ENCODE measurements at regions not wholly inside any gene's neighbourhood (a gene's known extent, or its start where the extent isn't known, plus 50 kb on each side); places are given as distances from the start of the nearest gene placed in this dataset.
"Not testable (repeated sequence)": the region's sequence is repeated elsewhere in the genome, so short reads cannot be mapped to it uniquely, and the experiment has no call there.

DNA sequence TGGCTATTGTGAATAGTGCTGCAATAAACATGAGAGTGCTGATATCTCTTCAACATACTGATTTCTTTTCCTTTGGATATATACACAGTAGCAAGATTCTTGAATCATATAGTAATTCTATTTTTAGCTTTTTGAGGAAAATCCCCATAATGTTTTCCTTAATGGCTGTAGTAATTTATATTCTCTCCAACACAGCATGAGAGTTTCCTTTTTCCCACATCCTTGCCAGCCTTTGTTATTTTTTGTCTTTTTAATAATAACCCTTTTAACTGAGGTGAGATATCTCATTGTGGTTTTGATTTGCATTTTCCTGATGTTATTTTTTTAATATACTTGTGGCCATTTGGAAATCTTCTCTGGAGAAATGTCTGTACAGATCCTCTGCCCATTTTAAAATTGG, 132.6 kb downstream of the PRL start:
- no peaks in the 10 kb centered on the region for H3K36me3 ChIP-seq (ENCODE audit: control insufficient read depth in 4 of 4, insufficient read depth in 3 of 4, low read depth in 1 of 4, low read length in 3 of 4)
- no peaks in the 10 kb centered on the region for H3K9me3 ChIP-seq (ENCODE audit: control insufficient read depth in 4 of 4, low read length in 3 of 4)
- H3K27me3 ChIP-seq (ENCODE audit: control insufficient read depth in 4 of 4, insufficient read depth in 4 of 4, low read length in 3 of 4): no peaks in the 10 kb centered on the region
- H3K4me1 ChIP-seq (ENCODE audit: control insufficient read depth in 4 of 4, insufficient read depth in 4 of 4, low read length in 3 of 4): no peaks in the 10 kb centered on the region
- TF ChIP-seq EGR1 (IDR thresholded peaks at IDR 0.05; ENCODE audit: low read depth in 2 of 2) (no peak), YY1 (IDR thresholded peaks at IDR 0.05) (no peak), NR2F2 (IDR thresholded peaks at IDR 0.05) (no peak), FOXA2 (IDR thresholded peaks at IDR 0.05) (no peak), FOXA1 (IDR thresholded peaks at IDR 0.05) (no peak), TAF1 (conservative IDR thresholded peaks at IDR 0.05) (no peak), GABPA (IDR thresholded peaks at IDR 0.05 in 1 of 2, conservative IDR thresholded peaks at IDR 0.05 in 1 of 2) (no peak), RAD21 (IDR thresholded peaks at IDR 0.05) (no peak), HNF4G (IDR thresholded peaks at IDR 0.05) (no peak), JUND (IDR thresholded peaks at IDR 0.05) (no peak), HNF4A (conservative IDR thresholded peaks at IDR 0.05) (no peak), SP1 (IDR thresholded peaks at IDR 0.05) (no peak)
- TF ChIP-seq, protein P1, sequence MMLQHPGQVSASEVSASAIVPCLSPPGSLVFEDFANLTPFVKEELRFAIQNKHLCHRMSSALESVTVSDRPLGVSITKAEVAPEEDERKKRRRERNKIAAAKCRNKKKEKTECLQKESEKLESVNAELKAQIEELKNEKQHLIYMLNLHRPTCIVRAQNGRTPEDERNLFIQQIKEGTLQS (IDR thresholded peaks at IDR 0.05): no peak
- TF ChIP-seq, protein P2, sequence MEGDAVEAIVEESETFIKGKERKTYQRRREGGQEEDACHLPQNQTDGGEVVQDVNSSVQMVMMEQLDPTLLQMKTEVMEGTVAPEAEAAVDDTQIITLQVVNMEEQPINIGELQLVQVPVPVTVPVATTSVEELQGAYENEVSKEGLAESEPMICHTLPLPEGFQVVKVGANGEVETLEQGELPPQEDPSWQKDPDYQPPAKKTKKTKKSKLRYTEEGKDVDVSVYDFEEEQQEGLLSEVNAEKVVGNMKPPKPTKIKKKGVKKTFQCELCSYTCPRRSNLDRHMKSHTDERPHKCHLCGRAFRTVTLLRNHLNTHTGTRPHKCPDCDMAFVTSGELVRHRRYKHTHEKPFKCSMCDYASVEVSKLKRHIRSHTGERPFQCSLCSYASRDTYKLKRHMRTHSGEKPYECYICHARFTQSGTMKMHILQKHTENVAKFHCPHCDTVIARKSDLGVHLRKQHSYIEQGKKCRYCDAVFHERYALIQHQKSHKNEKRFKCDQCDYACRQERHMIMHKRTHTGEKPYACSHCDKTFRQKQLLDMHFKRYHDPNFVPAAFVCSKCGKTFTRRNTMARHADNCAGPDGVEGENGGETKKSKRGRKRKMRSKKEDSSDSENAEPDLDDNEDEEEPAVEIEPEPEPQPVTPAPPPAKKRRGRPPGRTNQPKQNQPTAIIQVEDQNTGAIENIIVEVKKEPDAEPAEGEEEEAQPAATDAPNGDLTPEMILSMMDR (IDR thresholded peaks at IDR 0.05; ENCODE audit: low read depth, low read length, missing input control): no peak
- H3K9ac ChIP-seq (ENCODE audit: low read depth in 1 of 2, low read length in 2 of 2): no peak overlapping the region
- H3K4me3 ChIP-seq (ENCODE audit: low read depth in 1 of 3, low read length in 3 of 3): no peak overlapping the region
- DNase-seq (ENCODE audit: low spot score): no peak
- no peak overlapping the region for H3K27ac ChIP-seq (ENCODE audit: low read depth in 1 of 2, low read length in 2 of 2)

DNA sequence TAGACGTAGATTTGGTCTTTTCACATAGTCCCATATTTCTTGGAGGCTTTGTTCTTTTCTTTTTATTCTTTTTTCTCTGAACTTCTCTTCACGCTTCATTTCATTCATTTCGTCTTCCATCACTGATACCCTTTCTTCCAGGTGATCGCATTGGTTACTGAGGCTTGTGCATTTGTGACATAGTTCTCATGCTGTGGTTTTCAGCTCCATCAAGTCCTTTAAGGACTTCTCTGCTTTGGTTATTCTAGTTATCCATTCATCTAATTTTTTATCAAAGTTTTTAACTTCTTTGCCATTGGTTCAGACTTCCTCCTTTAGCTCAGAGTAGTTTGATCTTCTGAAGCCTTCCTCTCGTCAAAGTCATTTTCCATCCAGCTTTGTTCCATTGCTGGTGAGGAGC, 125.8 kb downstream of the PRL start:
- not testable (repeated sequence) for DNase-seq (ENCODE audit: low spot score); H3K4me1 ChIP-seq (ENCODE audit: control insufficient read depth in 4 of 4, insufficient read depth in 4 of 4, low read length in 3 of 4); H3K36me3 ChIP-seq (ENCODE audit: control insufficient read depth in 4 of 4, insufficient read depth in 3 of 4, low read depth in 1 of 4, low read length in 3 of 4); H3K4me3 ChIP-seq (ENCODE audit: low read depth in 1 of 3, low read length in 3 of 3); H3K27me3 ChIP-seq (ENCODE audit: control insufficient read depth in 4 of 4, insufficient read depth in 4 of 4, low read length in 3 of 4); H3K27ac ChIP-seq (ENCODE audit: low read depth in 1 of 2, low read length in 2 of 2); H3K9ac ChIP-seq (ENCODE audit: low read depth in 1 of 2, low read length in 2 of 2)
- WGBS: 89% methylated on average over 5 of the region's 5 CpGs
- peaks cover 0 to 11% (median 9%) of the 10 kb centered on the region in 4 donors for H3K9me3 ChIP-seq (ENCODE audit: control insufficient read depth in 4 of 4, low read length in 3 of 4)

DNA sequence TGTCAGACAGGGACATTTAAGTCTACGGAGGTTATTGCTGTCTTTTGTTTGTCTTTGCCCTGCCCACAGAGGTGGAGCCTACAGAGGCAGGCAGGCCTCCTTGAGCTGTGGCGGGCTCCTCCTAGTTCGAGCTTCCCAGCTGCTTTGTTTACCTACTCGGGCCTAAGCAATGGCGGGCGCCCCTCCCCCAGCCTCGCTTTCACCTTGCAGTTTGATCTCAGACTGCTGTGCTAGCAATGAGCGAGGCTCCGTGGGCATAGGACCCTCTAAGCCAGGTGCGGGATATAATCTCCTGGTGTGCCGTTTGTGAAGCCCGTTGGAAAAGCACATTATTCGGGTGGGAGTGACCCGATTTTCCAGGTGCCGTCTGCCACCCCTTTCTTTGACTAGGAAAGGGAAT, 125.0 kb downstream of the PRL start:
- not testable (repeated sequence) for H3K4me1 ChIP-seq (ENCODE audit: control insufficient read depth in 4 of 4, insufficient read depth in 4 of 4, low read length in 3 of 4); H3K27me3 ChIP-seq (ENCODE audit: control insufficient read depth in 4 of 4, insufficient read depth in 4 of 4, low read length in 3 of 4); H3K36me3 ChIP-seq (ENCODE audit: control insufficient read depth in 4 of 4, insufficient read depth in 3 of 4, low read depth in 1 of 4, low read length in 3 of 4); H3K9ac ChIP-seq (ENCODE audit: low read depth in 1 of 2, low read length in 2 of 2); DNase-seq (ENCODE audit: low spot score); H3K4me3 ChIP-seq (ENCODE audit: low read depth in 1 of 3, low read length in 3 of 3); H3K27ac ChIP-seq (ENCODE audit: low read depth in 1 of 2, low read length in 2 of 2)
- H3K9me3 ChIP-seq (ENCODE audit: control insufficient read depth in 4 of 4, low read length in 3 of 4): peaks cover 0 to 11% (median 9%) of the 10 kb centered on the region in 4 donors
- WGBS: 90% methylated on average over 15 of the region's 15 CpGs

DNA sequence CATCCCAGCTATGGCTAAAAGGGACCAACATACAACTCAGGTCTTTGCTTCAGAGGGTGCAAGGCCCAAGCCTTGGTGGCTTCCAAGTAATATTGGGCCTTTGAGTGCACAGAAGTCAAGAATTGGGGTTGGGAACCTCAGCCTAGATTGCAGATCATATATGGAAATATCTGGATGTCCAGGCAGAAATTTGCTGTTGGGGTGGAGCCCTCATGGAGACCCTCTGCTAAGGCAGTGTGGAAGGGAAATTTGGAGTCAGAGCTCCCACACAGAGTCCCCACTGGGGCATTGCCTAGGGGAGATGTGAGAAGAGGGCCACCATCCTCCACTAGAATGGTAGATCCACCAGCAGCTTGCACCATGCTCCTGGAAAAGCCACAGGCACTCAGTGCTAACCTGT, 123.5 kb downstream of the PRL start:
- Histone ChIP-seq H3K27me3 (ENCODE audit: control insufficient read depth in 4 of 4, insufficient read depth in 4 of 4, low read length in 3 of 4) (no peaks in the 10 kb centered on the region), H3K4me3 (ENCODE audit: low read depth in 1 of 3, low read length in 3 of 3) (no peak overlapping the region), H3K4me1 (ENCODE audit: control insufficient read depth in 4 of 4, insufficient read depth in 4 of 4, low read length in 3 of 4) (no peaks in the 10 kb centered on the region), H3K27ac (ENCODE audit: low read depth in 1 of 2, low read length in 2 of 2) (no peak overlapping the region), H3K36me3 (ENCODE audit: control insufficient read depth in 4 of 4, insufficient read depth in 3 of 4, low read depth in 1 of 4, low read length in 3 of 4) (no peaks in the 10 kb centered on the region), H3K9me3 (ENCODE audit: control insufficient read depth in 4 of 4, low read length in 3 of 4) (peaks cover 0 to 11% (median 9%) of the 10 kb centered on the region in 4 donors), H3K9ac (ENCODE audit: low read depth in 1 of 2, low read length in 2 of 2) (no peak overlapping the region)
- TF ChIP-seq, protein P1 (IDR thresholded peaks at IDR 0.05): no peak
- TF ChIP-seq YY1 (IDR thresholded peaks at IDR 0.05) (no peak), FOXA2 (IDR thresholded peaks at IDR 0.05) (no peak)
- no peak for DNase-seq (ENCODE audit: low spot score)

DNA sequence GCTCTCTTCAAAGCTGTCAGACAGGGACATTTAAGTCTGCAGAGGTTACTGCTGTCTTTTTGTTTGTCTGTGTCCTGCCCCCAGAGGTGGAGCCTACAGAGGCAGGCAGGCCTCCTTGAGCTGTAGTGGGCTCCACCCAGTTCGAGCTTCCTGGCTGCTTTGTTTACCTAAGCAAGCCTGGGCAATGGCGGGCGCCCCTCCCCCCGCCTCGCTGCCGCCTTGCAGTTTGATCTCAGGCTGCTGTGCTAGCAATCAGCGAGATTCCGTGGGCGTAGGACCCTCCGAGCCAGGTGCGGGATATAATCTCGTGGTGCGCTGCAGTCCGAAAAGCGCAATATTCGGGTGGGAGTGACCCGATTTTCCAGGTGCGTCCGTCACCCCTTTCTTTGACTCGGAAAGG, 116.6 kb downstream of the PRL start:
- not testable (repeated sequence) for H3K36me3 ChIP-seq (ENCODE audit: control insufficient read depth in 4 of 4, insufficient read depth in 3 of 4, low read depth in 1 of 4, low read length in 3 of 4); DNase-seq (ENCODE audit: low spot score); H3K4me1 ChIP-seq (ENCODE audit: control insufficient read depth in 4 of 4, insufficient read depth in 4 of 4, low read length in 3 of 4); H3K27ac ChIP-seq (ENCODE audit: low read depth in 1 of 2, low read length in 2 of 2); H3K9ac ChIP-seq (ENCODE audit: low read depth in 1 of 2, low read length in 2 of 2); H3K4me3 ChIP-seq (ENCODE audit: low read depth in 1 of 3, low read length in 3 of 3); H3K27me3 ChIP-seq (ENCODE audit: control insufficient read depth in 4 of 4, insufficient read depth in 4 of 4, low read length in 3 of 4)
- WGBS: 84% methylated on average over 19 of the region's 20 CpGs
- peaks cover 0 to 19% (median 1%) of the 10 kb centered on the region in 4 donors for H3K9me3 ChIP-seq (ENCODE audit: control insufficient read depth in 4 of 4, low read length in 3 of 4)
